ENCODE measurements at regions not wholly inside any gene's neighbourhood (a gene's known extent, or its start where the extent isn't known, plus 50 kb on each side); places are given as distances from the start of the nearest gene placed in this dataset.

DNA sequence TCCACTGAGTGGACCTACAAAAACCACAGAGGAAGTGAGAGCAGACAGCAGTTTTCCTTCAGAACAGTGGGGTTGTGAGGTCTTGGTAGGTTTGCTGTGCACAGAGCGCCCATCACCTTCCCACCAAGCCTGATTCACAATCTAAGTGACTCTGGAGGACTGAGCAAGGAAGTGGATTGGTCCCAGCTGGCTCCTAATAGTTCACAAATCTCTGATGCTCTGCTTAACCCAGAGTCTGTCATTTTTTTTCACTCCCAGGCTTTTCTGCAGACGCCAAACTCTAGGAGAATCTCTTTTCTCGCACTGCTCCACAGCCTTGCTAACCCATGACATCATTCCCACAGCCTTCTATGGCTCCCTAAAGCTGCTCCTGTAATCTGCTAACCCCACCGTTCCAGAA, 280.4 kb downstream of the C1D start:
- DNase-seq: no peak

DNA sequence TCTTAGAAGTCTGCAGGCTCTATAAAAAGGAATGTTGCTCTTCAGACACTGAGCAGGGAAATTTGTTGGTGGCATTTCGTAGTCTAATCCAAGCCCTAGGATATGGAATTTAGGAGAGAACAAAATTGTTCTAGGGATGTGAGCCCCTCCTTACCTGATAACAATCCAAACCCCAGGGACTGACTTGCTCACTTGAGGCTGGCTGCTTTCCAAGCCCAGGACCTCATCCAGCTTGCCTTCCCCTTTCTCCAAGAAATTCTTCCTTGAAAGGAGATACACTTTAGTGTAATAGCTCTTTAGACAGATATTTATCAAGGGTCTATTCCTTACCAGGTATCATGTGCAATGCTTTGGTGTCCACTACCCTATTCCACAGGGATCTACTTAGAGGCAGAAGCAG, 279.8 kb downstream of the C1D start:
- DNase-seq: peak; percentile 19

DNA sequence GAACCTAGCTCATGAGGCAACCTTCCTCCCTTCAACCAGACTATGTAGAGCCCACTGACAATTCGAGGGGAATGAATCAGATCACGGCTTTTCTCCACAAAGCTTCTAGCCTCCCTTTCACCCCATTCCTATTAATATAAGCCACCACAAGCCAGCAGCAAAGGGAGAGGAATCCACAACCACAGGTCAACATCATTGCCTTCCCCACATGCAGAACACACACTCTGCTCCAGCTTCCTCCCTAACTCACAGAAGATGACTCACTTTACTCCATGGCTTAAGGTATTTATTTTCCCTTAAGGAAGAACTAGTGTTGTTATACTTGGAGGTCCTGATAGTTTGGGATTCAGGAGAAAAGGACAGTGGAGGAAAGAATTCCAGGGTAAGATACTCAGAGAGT, 272.2 kb downstream of the C1D start:
- no peak for DNase-seq

DNA sequence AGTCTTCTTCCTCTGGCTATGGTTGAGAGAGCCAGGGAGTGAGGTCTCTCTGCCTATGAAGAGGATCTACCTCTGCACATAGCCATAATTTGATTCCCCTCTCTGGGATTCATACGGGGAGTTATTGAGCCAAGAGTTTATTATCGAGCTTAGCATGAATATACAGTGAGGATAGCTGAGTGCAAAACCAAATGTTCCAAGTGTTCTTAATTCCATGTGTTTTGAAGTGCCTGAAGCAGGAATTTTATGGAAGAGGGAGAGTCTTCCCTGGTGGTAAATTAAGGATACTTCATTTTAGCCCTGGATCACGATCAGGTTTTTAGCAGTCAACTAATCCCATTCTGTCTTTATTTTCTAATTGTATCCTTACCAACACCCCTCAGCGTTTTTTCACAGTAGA, 270.6 kb downstream of the C1D start:
- DNase-seq: no peak

DNA sequence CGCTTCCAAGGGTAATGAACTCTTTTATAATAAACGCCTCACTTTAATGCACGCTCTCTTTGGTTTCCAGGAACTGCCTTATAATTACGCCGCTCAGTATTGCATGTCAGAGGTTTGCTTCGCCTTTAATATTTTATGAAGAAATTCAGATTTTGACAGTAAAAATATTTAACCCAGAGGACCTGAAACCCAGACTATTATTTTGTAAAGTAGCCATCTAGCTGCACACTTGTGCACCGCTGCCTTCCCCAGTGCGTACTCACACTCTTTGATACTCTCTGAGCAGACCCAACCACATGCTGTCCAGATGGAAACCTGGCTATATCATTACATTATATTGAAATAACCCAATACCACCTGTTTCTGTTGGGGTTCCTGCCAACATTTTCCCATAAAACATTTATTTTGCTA, 270.1 kb downstream of the C1D start:
- DNase-seq: peak; percentile 67

DNA sequence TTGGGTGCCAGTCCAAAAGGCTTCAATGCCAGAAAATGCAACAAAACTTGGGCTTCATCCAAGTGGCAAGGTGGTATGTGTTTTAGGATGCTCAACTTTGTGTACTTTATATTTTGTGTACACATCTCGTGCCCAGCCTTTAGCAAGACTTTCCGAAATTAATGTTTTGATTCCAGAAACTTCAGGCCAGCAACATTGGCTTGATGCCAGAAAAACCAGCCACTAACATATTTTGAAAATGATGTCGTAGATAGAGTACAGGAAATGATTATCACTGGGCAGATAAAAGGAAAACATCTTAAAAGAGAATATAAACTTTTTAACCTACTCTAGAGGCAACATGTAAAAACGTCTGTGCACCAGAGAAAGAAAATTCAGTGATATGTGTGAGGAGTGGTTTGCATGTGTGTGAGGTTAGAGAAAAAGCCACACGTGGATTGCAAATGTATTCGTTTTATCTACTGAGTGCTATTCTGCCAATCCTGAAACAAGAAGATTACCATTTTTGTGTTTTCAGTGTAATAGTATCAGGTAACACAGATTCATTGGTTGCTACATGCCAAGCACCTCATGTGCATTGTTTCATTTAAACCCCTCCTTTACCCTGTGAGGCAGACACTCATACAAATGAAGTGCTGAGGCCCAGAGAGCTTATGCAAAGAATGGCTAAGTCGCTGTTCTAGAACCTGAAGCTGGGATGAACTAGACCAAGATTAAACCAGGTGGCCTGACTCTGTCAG, 264.8 kb downstream of the C1D start:
- DNase-seq: no peak

DNA sequence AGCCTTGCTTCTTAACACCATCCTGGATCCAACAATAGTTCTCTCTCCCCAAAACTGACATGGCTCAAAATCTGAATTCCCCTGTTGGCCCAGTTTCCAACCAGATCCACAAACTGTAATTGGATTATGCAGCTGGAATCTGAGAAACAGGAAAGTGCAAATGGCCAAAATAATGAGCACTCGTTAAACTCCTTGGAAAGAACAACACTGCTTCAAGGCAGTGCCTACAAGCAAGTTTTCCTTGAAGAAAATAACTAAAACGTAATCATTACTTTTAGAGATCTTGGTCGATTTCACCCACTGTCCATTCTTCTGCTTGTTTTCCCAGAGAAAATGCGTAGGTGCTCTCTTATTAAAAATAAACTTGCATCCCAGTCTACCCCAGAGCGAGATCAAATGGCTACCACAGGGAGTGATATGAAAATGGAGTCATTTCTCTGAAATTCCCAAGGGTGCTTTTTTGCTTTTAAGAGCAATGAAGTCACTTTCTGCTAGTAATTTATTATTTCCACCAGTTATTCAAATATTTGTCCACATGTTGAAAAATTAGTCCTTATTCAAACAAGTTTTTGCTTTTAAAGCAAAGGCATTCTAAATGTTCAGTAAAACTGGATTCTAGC, 264.2 kb downstream of the C1D start:
- DNase-seq: no peak

DNA sequence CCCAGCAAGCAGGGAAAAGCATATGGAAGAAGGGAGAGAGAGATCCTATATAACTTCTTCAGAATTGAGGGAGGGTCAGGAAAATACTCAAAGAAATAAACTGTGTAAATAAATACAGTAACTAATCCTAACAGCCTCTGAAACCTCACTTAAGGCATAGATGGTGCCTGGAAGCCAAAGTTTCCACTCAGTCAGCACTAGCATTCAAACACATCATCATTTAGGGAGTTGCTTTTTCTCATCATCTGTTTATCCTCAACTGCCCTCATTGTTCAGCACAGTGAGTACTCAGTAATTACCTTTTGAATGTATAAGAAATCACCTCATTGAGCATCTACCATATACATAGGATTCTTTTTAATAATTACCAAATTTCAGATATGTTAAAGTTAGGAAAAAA, 262.9 kb downstream of the C1D start:
- DNase-seq: no peak

DNA sequence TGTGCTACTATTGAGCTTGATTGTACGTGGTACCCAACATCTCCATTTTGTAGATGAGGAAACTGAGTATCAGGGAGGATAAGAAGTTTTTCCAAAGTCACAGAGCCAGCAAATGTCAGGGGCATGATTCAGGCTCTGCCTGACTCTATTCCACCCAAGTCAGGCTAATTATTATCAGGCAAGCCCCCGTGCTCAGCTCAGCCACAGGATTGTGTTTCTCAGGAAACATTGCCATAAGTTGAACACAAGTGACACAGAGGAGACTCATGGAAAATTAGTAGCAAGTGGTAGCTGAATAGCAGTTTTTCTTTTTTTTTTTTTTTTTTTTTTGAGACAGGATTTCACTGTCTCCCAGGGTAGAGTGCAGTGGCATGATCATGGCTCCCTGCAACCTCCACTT, 260.5 kb downstream of the C1D start:
- no peak for DNase-seq

DNA sequence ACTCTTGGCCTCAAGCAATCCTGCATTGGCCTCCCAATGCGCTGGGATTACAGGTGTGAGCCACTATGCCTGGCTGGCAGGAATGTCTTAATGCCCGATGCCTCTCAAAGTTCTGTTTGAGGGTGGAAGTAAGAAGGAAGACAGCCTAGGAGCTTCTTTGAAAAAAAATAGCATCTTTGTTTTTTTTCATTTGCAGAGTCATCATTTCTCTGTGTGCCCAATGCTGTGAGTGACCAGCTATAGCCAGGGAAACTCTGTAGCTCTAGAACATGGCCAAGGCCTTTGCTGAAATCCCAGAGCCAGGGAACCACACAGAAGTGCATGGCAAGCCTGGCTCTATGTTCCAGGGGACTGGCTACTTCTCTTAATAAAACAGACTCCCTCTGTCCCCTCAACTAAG, 260.0 kb downstream of the C1D start:
- DNase-seq: no peak

DNA sequence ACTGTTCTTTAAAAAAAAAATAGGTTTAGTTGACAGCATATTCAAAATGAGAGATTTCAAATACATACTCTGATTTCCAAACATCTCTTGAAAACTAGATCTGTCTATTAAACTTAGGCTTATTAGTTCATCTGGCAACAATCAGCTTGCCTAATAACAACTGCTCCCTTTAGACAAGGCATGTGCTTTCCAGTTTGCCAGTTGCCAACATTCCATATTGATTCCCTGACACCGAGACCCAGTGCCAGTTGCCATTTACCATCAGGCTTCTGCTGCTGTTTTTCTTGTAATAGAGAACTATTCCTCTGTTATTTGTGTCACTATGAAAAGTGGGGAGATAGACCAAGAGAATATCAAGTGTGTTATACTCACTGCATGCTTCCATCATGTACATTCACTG, 256.0 kb downstream of the C1D start:
- no peak for DNase-seq

DNA sequence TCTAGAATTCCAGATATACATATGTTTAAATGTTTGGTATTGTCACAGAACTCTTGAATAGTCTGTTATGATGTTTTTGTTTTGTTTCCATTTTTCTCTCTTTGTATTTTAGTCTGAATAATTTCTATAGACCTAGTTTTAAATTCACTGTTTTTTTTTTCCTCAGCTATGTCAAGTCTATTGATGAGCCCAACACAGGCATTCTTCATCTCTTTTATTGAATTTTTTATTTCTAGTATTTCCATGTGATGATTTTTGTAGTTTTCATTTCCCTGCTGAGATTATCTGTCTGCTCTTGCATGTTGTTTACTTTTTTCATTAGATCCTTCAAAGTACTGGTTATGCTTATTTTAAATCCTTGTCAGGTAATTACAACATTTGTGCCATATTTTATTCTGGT, 254.7 kb downstream of the C1D start:
- DNase-seq: no peak

DNA sequence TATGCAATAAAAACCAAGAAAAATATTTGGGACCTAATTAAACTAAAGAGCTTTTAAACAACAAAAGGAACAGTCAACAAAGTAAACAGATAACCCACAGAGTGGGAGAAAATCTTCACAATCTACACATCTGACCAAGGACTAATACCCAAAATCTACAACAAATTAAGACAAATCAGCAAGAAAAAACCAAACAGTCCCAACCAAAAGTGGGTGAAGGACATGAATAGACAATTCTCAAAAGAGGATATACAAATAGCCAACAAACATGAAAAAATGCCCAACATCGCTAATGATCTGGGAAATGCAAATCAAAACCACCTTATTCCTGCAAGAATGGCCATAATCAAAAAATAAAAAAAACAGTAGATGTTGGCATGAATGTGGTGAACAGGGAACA, 250.1 kb downstream of the C1D start:
- DNase-seq: no peak

DNA sequence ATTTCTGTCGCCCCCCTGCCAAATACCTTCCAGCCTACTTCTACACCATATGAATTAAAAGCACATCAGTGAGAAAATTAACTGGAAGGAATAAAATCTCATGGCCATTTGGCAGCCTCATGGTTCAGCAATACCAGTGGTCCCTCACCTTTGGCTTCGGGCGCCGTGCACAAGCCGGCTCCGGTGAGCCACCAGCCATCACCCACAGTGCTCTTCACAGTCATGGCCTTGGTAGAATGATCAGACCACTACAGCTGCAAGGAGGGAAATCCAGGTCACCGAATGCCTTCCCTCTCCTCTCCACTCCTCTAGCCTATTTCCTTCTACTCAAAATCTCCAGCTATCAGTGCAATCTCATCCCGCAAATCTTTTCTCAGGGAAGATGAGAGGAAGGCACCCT, 239.1 kb downstream of the C1D start:
- no peak for DNase-seq

DNA sequence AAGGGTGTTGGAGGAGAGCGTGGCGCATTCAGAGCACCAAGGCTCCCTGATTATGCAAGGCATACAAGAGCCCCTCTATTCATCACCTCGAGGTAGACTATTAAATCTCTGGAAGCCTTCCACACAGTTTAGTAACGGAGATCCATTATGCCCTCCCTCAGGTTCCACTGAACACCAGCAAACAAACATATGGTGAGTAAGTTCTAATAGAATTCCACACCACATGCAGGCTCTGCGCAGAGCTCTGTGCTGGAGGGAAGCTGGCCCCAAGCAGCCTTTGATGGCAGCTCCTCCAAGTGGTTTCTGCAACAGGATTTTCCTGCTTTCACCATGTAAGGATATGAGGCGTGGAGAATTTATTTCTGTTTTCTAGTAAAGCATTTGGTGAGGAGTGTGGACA, 238.6 kb downstream of the C1D start:
- DNase-seq: no peak

DNA sequence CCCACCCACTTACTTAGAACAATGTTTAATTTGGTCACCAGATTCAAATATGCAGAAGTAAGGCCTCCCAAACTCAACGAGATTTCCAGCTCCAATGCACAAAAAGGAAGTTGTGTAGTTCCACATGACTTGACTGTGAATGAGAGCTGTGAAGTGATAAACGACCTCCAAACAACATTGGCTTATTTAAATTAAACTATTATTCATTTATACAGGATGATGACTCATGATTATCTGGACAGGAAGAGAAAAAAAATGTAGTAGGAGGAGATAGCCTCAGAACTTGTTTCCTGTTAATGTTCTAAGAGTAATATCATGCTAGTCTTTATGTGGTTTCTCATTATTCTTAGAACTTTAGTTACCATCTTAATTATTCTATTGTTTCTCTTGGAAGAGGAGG, 237.3 kb downstream of the C1D start:
- DNase-seq: no peak

DNA sequence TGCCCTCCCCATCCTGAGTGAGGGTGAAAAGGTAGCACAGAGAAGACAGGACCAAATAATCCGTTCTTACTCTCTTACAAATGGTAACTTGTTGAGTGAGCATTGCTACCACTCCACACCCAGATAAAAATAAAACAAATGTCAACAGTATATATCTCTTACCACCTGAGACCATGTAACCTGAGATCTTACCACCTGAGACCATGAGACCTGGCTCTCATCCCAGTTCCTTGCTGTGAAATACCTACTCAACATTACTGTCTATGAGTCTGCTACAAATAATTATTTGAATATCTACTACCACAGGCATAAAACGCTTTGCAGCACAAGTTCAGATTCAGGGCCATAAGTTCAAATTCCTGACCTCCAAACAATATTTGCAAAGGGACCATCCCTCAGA, 234.7 kb downstream of the C1D start:
- peak; percentile 74 for DNase-seq

DNA sequence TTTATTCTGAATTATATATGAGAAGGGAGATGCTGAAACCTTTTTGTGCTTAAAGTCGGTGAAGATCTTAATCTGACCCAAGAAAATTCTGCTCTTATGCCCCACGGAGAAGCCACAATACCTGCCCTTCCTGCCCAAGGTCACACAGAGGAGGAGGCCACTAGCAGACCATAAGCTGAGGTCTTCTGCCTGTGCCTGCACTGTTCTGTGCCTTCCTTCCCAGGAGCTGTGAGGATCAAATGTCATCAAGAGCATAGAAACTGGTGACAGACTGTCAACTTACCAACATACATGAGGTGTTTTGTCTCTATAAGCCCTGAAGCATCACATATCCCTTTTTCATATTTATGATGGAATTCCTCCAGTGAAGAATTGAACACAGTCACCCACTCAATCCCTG, 233.3 kb downstream of the C1D start:
- DNase-seq: no peak

DNA sequence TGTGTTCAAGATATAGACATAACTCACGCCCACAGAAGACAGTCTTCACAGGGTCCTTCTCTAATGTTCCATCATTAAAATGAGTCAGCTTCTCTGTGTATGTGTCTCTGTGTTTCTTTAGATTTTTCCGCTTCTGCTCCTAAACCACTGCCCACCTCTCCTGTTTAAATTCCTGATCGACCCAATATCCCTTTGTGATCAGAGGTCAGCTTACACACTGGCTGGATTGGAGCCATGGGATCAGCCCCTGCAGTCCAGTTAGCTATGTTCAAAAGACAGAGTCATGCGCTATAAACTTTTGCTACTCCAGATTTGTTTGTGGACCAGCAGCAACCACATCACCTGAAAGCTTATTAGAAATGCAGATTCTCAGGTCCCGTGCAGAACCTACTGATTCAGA, 229.2 kb downstream of the C1D start:
- no peak for DNase-seq

DNA sequence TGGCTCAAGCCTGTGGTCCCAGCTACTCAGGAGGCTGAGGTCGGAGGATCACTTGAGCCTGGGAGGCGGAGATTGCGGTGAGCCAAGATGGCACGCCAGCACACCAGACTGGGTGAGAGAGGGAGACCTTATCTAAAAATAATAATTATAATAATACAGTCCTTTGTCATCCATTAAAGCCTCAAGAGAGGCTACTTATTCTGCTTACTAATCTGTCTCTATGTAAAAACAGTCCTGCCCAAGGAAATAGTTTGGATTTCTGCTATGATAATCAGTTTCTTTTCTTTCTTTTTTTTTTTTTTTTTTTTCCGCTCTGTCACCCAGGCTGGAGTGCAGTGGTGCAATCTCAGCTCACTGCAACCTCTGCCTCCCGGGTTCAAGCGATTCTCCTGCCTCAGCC, 228.3 kb downstream of the C1D start:
- no peak for DNase-seq

DNA sequence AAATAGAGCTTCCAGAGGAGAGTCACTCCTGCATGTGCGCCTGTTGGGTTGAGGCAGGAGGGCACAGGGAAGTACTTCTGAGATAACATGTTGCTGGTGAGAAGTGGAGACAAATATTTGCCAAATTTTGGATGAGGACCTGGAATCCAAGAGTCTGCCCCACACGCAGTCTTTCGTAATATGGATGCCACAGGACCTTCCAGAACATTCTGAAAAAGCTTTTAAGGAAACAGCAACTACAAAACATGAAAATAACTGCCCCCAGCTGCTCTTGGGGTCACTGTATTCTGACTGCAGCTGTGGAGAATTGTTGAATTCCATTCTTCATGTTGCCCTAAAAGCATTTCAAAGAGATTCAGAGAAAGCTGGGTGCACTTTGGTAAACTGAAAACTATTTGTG, 227.5 kb downstream of the C1D start:
- no peak for DNase-seq

DNA sequence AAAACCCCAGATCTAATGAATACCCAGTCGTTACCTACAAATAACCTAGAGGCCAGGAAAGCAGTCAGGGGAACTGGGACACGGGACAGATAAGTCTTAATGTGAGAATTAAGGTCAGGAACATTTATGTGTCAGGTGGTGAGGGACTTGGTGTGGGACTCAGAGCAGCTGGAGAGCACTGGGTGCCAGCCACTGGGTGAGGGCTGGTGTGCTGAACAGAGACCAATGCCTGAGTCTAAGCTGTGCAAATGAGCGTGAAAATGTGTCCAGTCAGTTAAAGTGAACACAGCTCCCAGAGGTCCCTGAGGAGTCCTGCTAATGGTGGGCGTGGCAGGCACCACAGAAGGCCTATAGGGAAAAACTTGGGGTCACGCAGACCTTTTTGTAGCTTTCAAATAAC, 225.9 kb downstream of the C1D start:
- no peak for DNase-seq

DNA sequence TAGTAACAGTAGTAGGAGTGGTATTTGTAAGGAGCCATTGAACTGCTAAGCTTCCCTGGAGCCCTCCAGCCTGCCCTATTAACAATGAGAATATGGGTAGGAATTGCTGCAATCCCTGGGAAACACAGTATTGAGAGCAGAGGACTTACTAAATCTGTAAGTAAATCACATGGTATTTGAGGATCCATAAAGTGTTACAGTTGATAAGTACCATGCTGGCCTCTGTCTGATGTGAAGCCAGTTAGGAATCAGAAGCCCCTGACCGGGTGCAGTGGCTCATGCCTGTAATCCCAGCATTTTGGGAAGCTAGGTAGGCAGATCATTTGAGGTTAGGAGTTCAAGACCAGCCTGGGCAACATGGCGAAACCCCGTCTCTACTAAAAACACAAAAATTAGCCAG, 224.6 kb downstream of the C1D start:
- no peak for DNase-seq

DNA sequence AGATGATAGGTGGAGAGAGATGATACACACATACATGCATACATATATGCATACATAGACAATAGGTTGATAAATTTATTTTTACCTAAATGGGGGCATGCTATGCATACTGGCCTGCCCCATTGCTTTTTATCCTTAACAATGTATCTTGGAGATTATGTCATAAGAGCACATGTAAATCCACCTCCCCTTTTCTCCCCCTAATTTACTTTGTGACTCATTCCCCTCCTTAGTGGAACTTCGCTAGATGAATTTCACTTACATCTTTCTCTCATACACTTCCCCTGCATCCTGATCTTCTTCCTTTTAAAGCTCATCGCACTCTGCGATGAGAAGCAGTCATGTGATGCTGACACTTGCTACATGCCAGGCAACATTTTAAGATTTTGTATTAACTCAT, 223.6 kb downstream of the C1D start:
- DNase-seq: no peak

DNA sequence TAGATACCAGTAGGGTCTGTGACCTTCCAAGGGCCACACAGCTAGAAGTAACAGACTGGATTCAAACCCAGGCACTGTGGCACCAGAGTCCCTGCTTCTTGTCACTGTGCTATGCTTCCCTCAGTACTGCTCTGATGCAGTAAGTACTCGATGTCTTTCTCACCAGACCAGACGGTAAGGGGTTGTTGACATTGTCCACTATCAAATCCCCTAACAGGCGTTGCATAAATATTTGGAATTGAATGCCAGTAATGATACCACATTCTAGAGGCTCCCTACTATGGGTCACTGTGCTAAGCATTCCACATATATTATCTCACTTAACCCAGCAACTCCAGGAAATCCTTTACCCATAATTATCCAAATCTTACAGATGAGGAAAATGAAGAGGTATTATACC, 223.1 kb downstream of the C1D start:
- DNase-seq: no peak

Data from NCI-H2171 (cell line).